Ovary (tissue), 7 donors: ENCODE measurements at regions not wholly inside any gene's neighbourhood (a gene's known extent, or its start where the extent isn't known, plus 50 kb on each side); places are given as distances from the start of the nearest gene placed in this dataset.

Experiments
- DNase-seq, 5 donors: peaks; one replicate each; pipeline ENCODE4 v3.0.0-alpha.2; 2019 to 2020
- H3K27ac ChIP-seq, 2 donors: fragments of 200-600 bp; one replicate each; pipeline versions ENCODE4 v1.5.1 to v1.8.0; 2019 to 2022
- H3K27me3 ChIP-seq: fragments of 200-600 bp; one replicate; pipeline ENCODE4 v1.8.0; 2022
- H3K36me3 ChIP-seq: fragments of 200-600 bp; sonication (generic); one replicate; pipeline ENCODE4 v1.5.1; 2019
- H3K4me1 ChIP-seq: one replicate; pipeline ENCODE4 v1.8.1; 2013; ENCODE audit warnings: mild to moderate bottlenecking, moderate library complexity; ENCODE audit not compliant: insufficient read depth
- H3K4me3 ChIP-seq: fragments of 200-600 bp; sonication (generic); one replicate; pipeline ENCODE4 v1.5.1; 2017
- H3K9me3 ChIP-seq, 2 donors: fragments of 200-600 bp in 1 of 2; sonication (generic) in 1 of 2; one replicate each; pipeline versions ENCODE4 v1.5.1 to v1.8.1; 2013 to 2019; ENCODE audit warnings: mild to moderate bottlenecking in 1 of 2, moderate library complexity in 1 of 2
- CTCF ChIP-seq, 3 donors: fragments of 450-650 bp in 2 of 3; fragments of 200-600 bp in 1 of 3; IDR thresholded peaks; one replicate each; pipeline versions ENCODE4 v1.5.1 to v1.8.0; 2016 to 2022; ENCODE audit warnings: antibody characterized with exemption in 3 of 3, mild to moderate bottlenecking in 1 of 3
- EP300 ChIP-seq: sonication (generic); formaldehyde crosslinking; IDR thresholded peaks from one replicate; pipeline ENCODE4 v1.6.1; 2017; ENCODE audit warnings: antibody characterized with exemption
- POLR2A ChIP-seq: fragments of 450-650 bp; IDR thresholded peaks from one replicate; pipeline ENCODE4 v1.6.1; 2017; ENCODE audit warnings: antibody characterized with exemption, mild to moderate bottlenecking, moderate library complexity
- WGBS, 3 donors: extraction: QIAGEN DNeasy Blood & Tissue Kit in 1 of 3; methylation state at CpG; one replicate each; pipeline versions ENCODE4 v1.1.5 to v1.1.7; 2013 to 2017; 5-methylcytosine and 5-hydroxymethylcytosine counted together
- intact Hi-C, 4 donors: fragments of 100-400 bp; cut with DNase I; formaldehyde crosslinking; loops; one replicate each; pipeline versions ENCODE4 v1.11.0 to v1.15.1; 2022 to 2023
- donor health status: DM: no; HTN: no; CAD: no; lungs with moderate emphysema.
- donor health status: DM: no; HTN: no; CAD: no.
- donor health status: Bipolar disorder and iron deficiency.
- donor health status: DM: no; HTN: no; CAD: no.
- donor health status: DM: yes; HTN: yes; CAD: no.

GRCh38 chr12:46556105-46556559, 183.6 kb upstream of the SLC38A2 start:
- intact Hi-C loops: no loop called here

GRCh38 chr12:46555406-46555852, 182.9 kb upstream of the SLC38A2 start:
- H3K27ac ChIP-seq: peak overlapping the region in 1 of 2 donors; percentile 40
- TF ChIP-seq POLR2A (no peak), CTCF (IDR thresholded peaks at IDR 0.05) (no peak), EP300 (no peak)
- no peaks in the 10 kb centered on the region for H3K36me3 ChIP-seq
- 15 to 23% (median 22%) methylated on average over 4 of the region's 4 CpGs for WGBS, 3 donors
- no peak overlapping the region for H3K4me3 ChIP-seq
- no peak for DNase-seq
- H3K9me3 ChIP-seq: no peaks in the 10 kb centered on the region
- H3K4me1 ChIP-seq: peaks cover 4% of the 10 kb centered on the region
- intact Hi-C loops: no loop called here
- H3K27me3 ChIP-seq: no peaks in the 10 kb centered on the region

More at GRCh38 chr12:46556105-46556559, 183.6 kb upstream of the SLC38A2 start:
- TF ChIP-seq EP300: no peak
- TF ChIP-seq POLR2A: no peak
- no peak for TF ChIP-seq CTCF (IDR thresholded peaks at IDR 0.05)
- peak overlapping the region in 1 of 2 donors; percentile 40 for H3K27ac ChIP-seq
- H3K27me3 ChIP-seq: no peaks in the 10 kb centered on the region
- no peaks in the 10 kb centered on the region for H3K9me3 ChIP-seq
- H3K4me3 ChIP-seq: no peak overlapping the region
- WGBS, 3 donors: 4 to 7% (median 6%) methylated on average over 2 of the region's 2 CpGs
- H3K36me3 ChIP-seq: no peaks in the 10 kb centered on the region
- DNase-seq: no peak
- peaks cover 6% of the 10 kb centered on the region for H3K4me1 ChIP-seq

- DNase-seq: no peak
- TF ChIP-seq POLR2A: no peak
- no peak for TF ChIP-seq CTCF (IDR thresholded peaks at IDR 0.05)
- no peak for TF ChIP-seq EP300
- Histone ChIP-seq H3K4me1 (peaks cover 4% of the 10 kb centered on the region), H3K27me3 (no peaks in the 10 kb centered on the region), H3K36me3 (no peaks in the 10 kb centered on the region), H3K27ac (no peak overlapping the region), H3K4me3 (no peak overlapping the region), H3K9me3 (no peaks in the 10 kb centered on the region)
- 23 to 42% (median 33%) methylated on average over 2 of the region's 2 CpGs for WGBS, 3 donors
- intact Hi-C loops: no loop called here
These were observed 181.9 kb upstream of the SLC38A2 start for GRCh38 chr12:46554460-46554859.

GRCh38 chr12:46553911-46554310, 181.3 kb upstream of the SLC38A2 start:
- Histone ChIP-seq H3K36me3 (no peaks in the 10 kb centered on the region), H3K4me3 (no peak overlapping the region), H3K27ac (no peak overlapping the region), H3K4me1 (peaks cover 4% of the 10 kb centered on the region), H3K27me3 (no peaks in the 10 kb centered on the region), H3K9me3 (no peaks in the 10 kb centered on the region)
- no peak for TF ChIP-seq POLR2A
- TF ChIP-seq CTCF (IDR thresholded peaks at IDR 0.05): no peak
- TF ChIP-seq EP300: no peak
- intact Hi-C loops: no loop called here
- no peak for DNase-seq
- 30 to 34% (median 32%) methylated on average over 1 of the region's 1 CpG for WGBS, 3 donors
